ENCODE measurements at regions not wholly inside any gene's neighbourhood (a gene's known extent, or its start where the extent isn't known, plus 50 kb on each side); places are given as distances from the start of the nearest gene placed in this dataset.

- TF ChIP-seq HDAC6 (IDR thresholded peaks at IDR 0.05; ENCODE audit: unreplicated experiment) (no peak), ZBED1 (IDR thresholded peaks at IDR 0.05; ENCODE audit: borderline replicate concordance) (no peak), GABPA (IDR thresholded peaks at IDR 0.05; ENCODE audit: low read depth) (no peak)
Measured at GRCh38 chr20:62531046-62531838, 55.4 kb upstream of the GATA5 start (continued).

- intact Hi-C loops (cut with micrococcal nuclease; ENCODE audit: unreplicated experiment) = no loop called here
- no peak for ATAC-seq
- no peak for DNase-seq (ENCODE audit: low read depth, low spot score)
- SMC1A ChIA-PET (ENCODE audit: uncharacterized antibody, unreplicated experiment) = no interaction called here
- Histone ChIP-seq H3K4me1 (ENCODE audit: control insufficient read depth, insufficient read depth, low read length) (no peaks in the 10 kb centered on the region), H3K9ac (ENCODE audit: control insufficient read depth, insufficient read depth, low read length) (no peak overlapping the region), H3K4me2 (ENCODE audit: control insufficient read depth, insufficient read depth) (no peak overlapping the region), H3K27me3 (replicated peaks in 1 of 2; ENCODE audit: control insufficient read depth in 2 of 2, insufficient read depth in 2 of 2, low read length in 1 of 2) (no peaks in the 10 kb centered on the region), H2AFZ (ENCODE audit: control insufficient read depth, low read depth, low read length) (no peak overlapping the region), H3K36me3 (ENCODE audit: control insufficient read depth in 2 of 2, insufficient read depth in 2 of 2, low read length in 1 of 2) (no peaks in the 10 kb centered on the region), H3K79me2 (ENCODE audit: control insufficient read depth, insufficient read depth, low read length) (no peaks in the 10 kb centered on the region), H4K20me1 (ENCODE audit: control insufficient read depth, insufficient read depth) (no peaks in the 10 kb centered on the region), H3K4me3 (no peak overlapping the region), H3K9me3 (replicated peaks; ENCODE audit: control insufficient read depth, insufficient read depth, low read length) (no peaks in the 10 kb centered on the region), H3K27ac (ENCODE audit: control insufficient read depth, insufficient read depth) (no peak overlapping the region)
- POLR2A ChIA-PET = no interaction called here
- 45% methylated on average over 12 of the region's 12 CpGs for WGBS (ENCODE audit: insufficient coverage, insufficient replicate concordance, low lambda C conversion rate, missing lambda C conversion rate)
- CTCF ChIA-PET = no interaction called here
- in situ Hi-C loops (cut with MboI) = no loop called here
- TF ChIP-seq ETV6 (conservative IDR thresholded peaks at IDR 0.05 in 1 of 2, IDR thresholded peaks at IDR 0.05 in 1 of 2; ENCODE audit: borderline replicate concordance in 1 of 2, low read depth in 1 of 2) (no peak), SREBF2 (IDR thresholded peaks at IDR 0.05; ENCODE audit: low read length) (no peak), STAT1 (conservative IDR thresholded peaks at IDR 0.05) (no peak), ZBTB11 (CRISPR knock-in tag; IDR thresholded peaks at IDR 0.05) (no peak), POLR2A (IDR thresholded peaks at IDR 0.05; ENCODE audit: low read depth, low read length) (no peak), SPI1 (IDR thresholded peaks at IDR 0.05; ENCODE audit: borderline replicate concordance, insufficient read depth, low read depth, low read length) (no peak), PBX3 (IDR thresholded peaks at IDR 0.05; ENCODE audit: insufficient replicate concordance, low read depth, low read length) (no peak), ZZZ3 (IDR thresholded peaks at IDR 0.05; ENCODE audit: control insufficient read depth, insufficient read length, low read depth) (no peak), YBX1 (IDR thresholded peaks at IDR 0.05) (no peak)
- no peak for FAIRE-seq
- RAD21 ChIA-PET (ENCODE audit: unreplicated experiment) = no interaction called here
- no TSS peak for BruUV-seq (replicated peaks)
Measured at GRCh38 chr20:62532921-62533320, 57.1 kb upstream of the GATA5 start.

All from GM12878 (cell line).